Ovary (tissue), 7 donors: ENCODE measurements at regions not wholly inside any gene's neighbourhood (a gene's known extent, or its start where the extent isn't known, plus 50 kb on each side); places are given as distances from the start of the nearest gene placed in this dataset.

Experiments used
- DNase-seq, 5 donors: peaks; one replicate each; pipeline ENCODE4 v3.0.0-alpha.2; 2019 to 2020
- H3K27ac ChIP-seq, 2 donors: fragments of 200-600 bp; one replicate each; pipeline versions ENCODE4 v1.5.1 to v1.8.0; 2019 to 2022
- H3K27me3 ChIP-seq: fragments of 200-600 bp; one replicate; pipeline ENCODE4 v1.8.0; 2022
- H3K36me3 ChIP-seq: fragments of 200-600 bp; sonication (generic); one replicate; pipeline ENCODE4 v1.5.1; 2019
- H3K4me1 ChIP-seq: one replicate; pipeline ENCODE4 v1.8.1; 2013; ENCODE audit warnings: mild to moderate bottlenecking, moderate library complexity; ENCODE audit not compliant: insufficient read depth
- H3K4me3 ChIP-seq: fragments of 200-600 bp; sonication (generic); one replicate; pipeline ENCODE4 v1.5.1; 2017
- H3K9me3 ChIP-seq, 2 donors: fragments of 200-600 bp in 1 of 2; sonication (generic) in 1 of 2; one replicate each; pipeline versions ENCODE4 v1.5.1 to v1.8.1; 2013 to 2019; ENCODE audit warnings: mild to moderate bottlenecking in 1 of 2, moderate library complexity in 1 of 2
- CTCF ChIP-seq, 3 donors: fragments of 450-650 bp in 2 of 3; fragments of 200-600 bp in 1 of 3; IDR thresholded peaks; one replicate each; pipeline versions ENCODE4 v1.5.1 to v1.8.0; 2016 to 2022; ENCODE audit warnings: antibody characterized with exemption in 3 of 3, mild to moderate bottlenecking in 1 of 3
- EP300 ChIP-seq: sonication (generic); formaldehyde crosslinking; IDR thresholded peaks from one replicate; pipeline ENCODE4 v1.6.1; 2017; ENCODE audit warnings: antibody characterized with exemption
- POLR2A ChIP-seq: fragments of 450-650 bp; IDR thresholded peaks from one replicate; pipeline ENCODE4 v1.6.1; 2017; ENCODE audit warnings: antibody characterized with exemption, mild to moderate bottlenecking, moderate library complexity
- WGBS, 3 donors: extraction: QIAGEN DNeasy Blood & Tissue Kit in 1 of 3; methylation state at CpG; one replicate each; pipeline versions ENCODE4 v1.1.5 to v1.1.7; 2013 to 2017; 5-methylcytosine and 5-hydroxymethylcytosine counted together
- intact Hi-C, 4 donors: fragments of 100-400 bp; cut with DNase I; formaldehyde crosslinking; loops; one replicate each; pipeline versions ENCODE4 v1.11.0 to v1.15.1; 2022 to 2023
- donor health status: DM: no; HTN: no; CAD: no; lungs with moderate emphysema.
- donor health status: DM: no; HTN: no; CAD: no.
- donor health status: Bipolar disorder and iron deficiency.
- donor health status: DM: no; HTN: no; CAD: no.
- donor health status: DM: yes; HTN: yes; CAD: no.

- DNase-seq, result no peak
- WGBS, 3 donors, result 69 to 80% (median 72%) methylated on average over 4 of the region's 4 CpGs
- intact Hi-C loops, result no loop called here
Observed at GRCh38 chr10:30210296-30210695, 138.8 kb downstream of the MTPAP start.

DNA sequence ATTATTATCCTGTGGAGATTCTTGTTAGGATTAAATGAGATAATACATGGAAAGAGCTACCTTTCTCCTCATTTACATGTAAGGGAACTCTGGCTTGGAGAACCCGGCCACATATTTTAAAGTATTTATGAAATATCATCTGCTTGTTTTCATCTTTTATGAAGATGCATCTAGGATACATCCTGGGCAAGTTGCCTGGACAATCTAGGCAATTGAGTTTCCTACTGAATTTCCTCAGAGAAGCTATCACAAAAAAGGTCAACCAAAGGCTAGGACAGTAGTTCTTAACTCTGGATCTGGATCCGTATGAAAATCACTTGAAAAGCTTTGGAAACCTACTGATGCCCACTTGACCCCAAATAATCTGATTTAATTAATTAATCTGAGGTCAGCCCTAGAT, 140.7 kb downstream of the MTPAP start:
- Histone ChIP-seq H3K36me3 (no peaks in the 10 kb centered on the region), H3K4me3 (no peak overlapping the region), H3K4me1 (no peaks in the 10 kb centered on the region), H3K27me3 (no peaks in the 10 kb centered on the region), H3K9me3 (no peaks in the 10 kb centered on the region), H3K27ac (no peak overlapping the region)
- no peak for DNase-seq
- no peak for TF ChIP-seq EP300
- no peak for TF ChIP-seq CTCF (IDR thresholded peaks at IDR 0.05)
- no peak for TF ChIP-seq POLR2A
- WGBS, 3 donors, result 50 to 71% (median 70%) methylated on average over 2 of the region's 2 CpGs
- intact Hi-C loops, result no loop called here

More at GRCh38 chr10:30210296-30210695, 138.8 kb downstream of the MTPAP start:
- Histone ChIP-seq H3K4me3 (no peak overlapping the region), H3K4me1 (no peaks in the 10 kb centered on the region), H3K9me3 (no peaks in the 10 kb centered on the region), H3K27ac (no peak overlapping the region), H3K36me3 (no peaks in the 10 kb centered on the region), H3K27me3 (no peaks in the 10 kb centered on the region)
- no peak for TF ChIP-seq CTCF (IDR thresholded peaks at IDR 0.05)
- no peak for TF ChIP-seq POLR2A
- TF ChIP-seq EP300, result no peak

- H3K4me3 ChIP-seq, result no peak overlapping the region
- WGBS, 3 donors, result 6 to 24% (median 7%) methylated on average over 10 of the region's 10 CpGs
- TF ChIP-seq POLR2A (no peak), EP300 (no peak), CTCF (IDR thresholded peaks at IDR 0.05) (no peak)
- no peak overlapping the region for H3K27ac ChIP-seq
- no peak for DNase-seq
- intact Hi-C loops, result no loop called here
- no peaks in the 10 kb centered on the region for H3K4me1 ChIP-seq
- no peaks in the 10 kb centered on the region for H3K27me3 ChIP-seq
- H3K9me3 ChIP-seq, result no peaks in the 10 kb centered on the region
- H3K36me3 ChIP-seq, result no peaks in the 10 kb centered on the region
Observed at GRCh38 chr10:30207485-30208052, 141.5 kb downstream of the MTPAP start.

- Histone ChIP-seq H3K27ac (no peak overlapping the region), H3K27me3 (no peaks in the 10 kb centered on the region), H3K4me3 (no peak overlapping the region), H3K9me3 (no peaks in the 10 kb centered on the region), H3K4me1 (no peaks in the 10 kb centered on the region), H3K36me3 (no peaks in the 10 kb centered on the region)
- TF ChIP-seq CTCF (IDR thresholded peaks at IDR 0.05), result no peak
- no peak for TF ChIP-seq POLR2A
- TF ChIP-seq EP300, result no peak
- intact Hi-C loops, result no loop called here
- DNase-seq, result no peak
- WGBS, 3 donors, result 75 to 84% (median 84%) methylated on average over 4 of the region's 4 CpGs
Observed at GRCh38 chr10:30200017-30200415, 140.6 kb upstream of the JCAD start.
